GM18511 (cell line): ENCODE measurements at regions not wholly inside any gene's neighbourhood (a gene's known extent, or its start where the extent isn't known, plus 50 kb on each side); places are given as distances from the start of the nearest gene placed in this dataset.

Experiments used
- ATAC-seq: cut with Tn5 transposase; IDR thresholded peaks from one replicate; pipeline ENCODE4 v1.9.1; 2021; ENCODE audit warnings: mild to moderate bottlenecking, moderate library complexity; ENCODE audit not compliant: unreplicated experiment

DNA sequence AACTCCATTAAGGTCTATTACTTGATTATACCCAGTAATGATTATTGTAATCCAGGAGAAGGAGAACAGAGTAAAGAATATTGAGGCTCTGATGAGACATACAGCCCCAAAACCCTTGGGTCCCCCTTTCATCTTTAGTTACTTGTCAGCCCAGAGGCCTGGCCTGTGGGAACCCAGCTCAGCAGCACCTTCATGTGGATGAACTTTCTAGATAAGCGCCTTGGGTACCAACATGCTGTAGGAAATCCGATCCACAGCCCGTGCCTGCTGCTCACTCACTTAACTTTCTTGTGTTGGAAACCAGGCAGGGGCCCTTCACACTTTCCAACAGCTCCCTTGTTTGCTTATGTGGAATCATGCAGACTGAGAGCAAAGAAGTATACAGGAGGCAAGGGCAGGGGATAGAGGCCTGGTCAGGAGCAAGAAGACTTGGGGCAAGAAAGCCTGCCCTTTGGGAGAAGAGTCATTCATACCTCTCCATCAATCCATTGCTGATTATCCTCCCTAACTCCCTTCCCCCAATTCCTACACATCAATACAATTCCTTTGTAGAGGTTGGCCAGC is 64.0 kb upstream of the SOX9 start:
- peak; percentile 42 for ATAC-seq

DNA sequence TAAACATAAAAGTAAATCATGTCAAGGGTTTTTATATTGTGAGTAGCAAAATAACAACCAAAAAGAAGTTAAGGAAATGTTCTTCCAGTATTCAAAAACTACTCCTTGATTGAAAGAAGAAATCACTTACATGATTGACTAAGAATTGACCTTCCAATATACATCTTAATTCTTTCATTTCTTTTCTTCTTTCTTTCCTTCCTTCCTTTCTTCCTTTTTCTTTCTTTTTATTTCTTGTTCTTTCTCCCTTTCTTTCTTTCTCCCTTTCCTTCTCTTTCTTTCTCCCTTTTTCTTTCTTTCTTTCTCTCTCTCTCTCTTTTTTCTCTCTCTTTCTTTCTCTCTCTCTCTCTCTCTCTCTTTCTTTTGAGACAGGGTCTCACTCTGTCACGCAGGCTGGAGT is 60.7 kb upstream of the SOX9 start:
- ATAC-seq = no peak

DNA sequence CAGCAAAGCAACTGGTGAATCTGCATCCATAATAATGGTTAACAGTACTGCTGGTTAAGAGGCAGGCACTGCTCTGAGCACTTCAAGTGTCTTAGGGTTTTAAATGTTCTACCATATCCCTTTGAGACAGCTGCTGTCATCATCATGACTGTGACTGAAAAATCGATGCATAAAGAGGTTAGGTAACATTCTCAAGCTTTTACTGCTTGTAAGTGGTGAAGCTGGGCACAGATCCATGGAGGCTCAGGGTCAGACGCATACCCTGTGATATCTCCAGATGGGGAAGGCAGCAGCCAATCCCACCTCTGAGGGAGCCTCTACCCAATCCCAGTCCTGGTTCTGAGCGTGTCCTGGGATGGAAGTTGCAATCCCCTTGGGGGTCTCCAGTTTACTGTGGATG is 57.6 kb upstream of the SOX9 start:
- no peak for ATAC-seq

GRCh38 chr17:72063756-72064450 is 56.9 kb upstream of the SOX9 start:
- no peak for ATAC-seq

DNA sequence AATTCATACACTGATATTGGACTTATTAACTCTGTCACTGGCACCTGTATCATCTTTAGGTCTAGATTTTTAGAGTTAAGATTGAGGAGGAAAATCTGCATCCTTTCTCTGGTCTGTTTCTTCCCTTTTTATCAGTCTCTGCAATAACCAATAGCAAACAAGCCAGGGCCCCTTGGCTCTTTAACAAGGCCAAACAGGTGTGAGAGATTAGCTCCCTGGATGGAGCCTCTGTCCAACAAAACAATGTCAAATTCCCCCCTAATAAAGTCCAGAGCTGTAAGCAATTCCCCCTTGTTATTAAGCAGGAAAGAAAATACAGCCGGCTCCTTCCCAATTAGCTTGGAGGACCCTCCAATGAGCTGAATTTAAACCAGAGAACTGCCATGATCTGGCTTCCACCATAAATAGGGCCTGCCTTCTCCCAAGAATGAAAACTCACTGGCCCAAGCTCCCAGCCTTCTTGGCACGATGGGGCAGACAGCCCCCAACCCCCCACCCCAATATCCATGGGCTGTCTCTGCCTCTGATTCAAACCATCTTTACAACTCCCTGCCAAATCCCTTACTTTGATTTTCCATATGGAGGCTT is 56.1 kb upstream of the SOX9 start:
- ATAC-seq = no peak

DNA sequence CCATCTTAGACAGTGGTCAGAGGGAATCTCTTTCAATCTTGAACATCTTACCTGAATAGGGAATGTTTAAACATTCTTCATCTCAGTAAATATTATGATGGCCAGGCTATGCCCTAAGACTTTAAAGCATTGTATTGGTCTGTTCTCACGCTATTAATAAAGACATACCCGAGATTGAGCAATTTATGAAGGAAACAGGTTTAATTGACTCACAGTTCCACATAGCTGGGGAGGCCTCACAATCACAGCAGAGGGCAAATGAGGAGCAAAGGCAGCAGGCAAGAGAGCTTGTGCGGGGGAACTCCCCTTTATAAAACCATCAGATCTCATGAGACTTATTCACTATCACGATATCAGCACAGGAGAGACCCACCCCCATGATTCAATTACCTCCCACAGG is 55.3 kb upstream of the SOX9 start:
- ATAC-seq = no peak

DNA sequence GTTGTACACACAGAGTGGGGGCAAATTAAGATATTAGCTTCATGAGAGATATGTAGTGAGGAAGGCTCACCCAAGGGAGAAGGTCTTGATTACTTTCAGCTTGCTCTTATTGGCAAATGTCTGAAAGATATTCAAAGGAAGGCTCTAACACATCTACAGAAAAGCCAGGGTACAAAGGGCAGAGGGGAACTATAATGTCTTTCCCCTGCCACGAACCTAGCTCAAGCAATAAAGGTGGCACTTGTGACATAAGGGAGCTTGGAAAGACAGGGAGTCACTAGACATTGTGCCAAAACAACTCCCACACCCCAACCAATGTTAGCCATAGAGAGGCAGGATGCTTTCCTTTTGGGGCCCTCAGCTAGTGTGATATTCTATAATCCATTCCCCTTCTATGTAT is 52.2 kb upstream of the SOX9 start:
- no peak for ATAC-seq

DNA sequence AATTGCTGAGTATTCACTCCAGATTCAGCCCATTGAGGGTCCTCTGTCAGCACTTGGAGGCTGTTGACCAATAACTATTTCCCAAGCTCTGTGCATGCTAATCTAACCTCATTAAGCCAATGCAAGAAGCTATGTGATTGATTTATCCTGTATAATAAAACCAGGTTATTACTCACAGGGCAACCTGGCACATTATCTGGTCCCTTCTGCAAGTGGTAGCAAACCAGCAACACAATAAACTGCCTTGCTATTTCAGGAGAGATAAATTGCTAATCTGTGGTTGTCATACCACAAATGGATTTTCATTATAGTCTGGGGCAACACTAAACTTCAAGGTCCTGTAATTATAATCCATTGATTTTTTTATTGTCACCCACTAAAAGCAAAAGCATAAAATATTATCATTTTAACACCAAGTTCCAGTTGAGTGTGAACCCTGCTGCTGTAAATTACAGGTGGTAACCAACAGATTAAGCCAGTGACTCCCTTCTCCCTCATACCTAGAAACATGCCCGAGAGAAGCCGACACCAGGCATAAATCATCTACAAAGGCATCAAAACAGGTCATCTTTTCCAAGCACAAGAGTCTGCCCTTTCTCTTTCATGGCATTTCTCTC is 51.1 kb upstream of the SOX9 start:
- ATAC-seq = no peak
